IMR-90 (cell line): ENCODE measurements at regions not wholly inside any gene's neighbourhood (a gene's known extent, or its start where the extent isn't known, plus 50 kb on each side); places are given as distances from the start of the nearest gene placed in this dataset.

Experiments
- ATAC-seq: fragments of 200-7000 bp; cut with Tn5 transposase; 2 replicates; pipeline ENCODE4 v1.9.1; 2020; ENCODE audit warnings: low read depth, mild to moderate bottlenecking, moderate library complexity
- BruUV-seq: library from RNA; stranded (reverse); fragments of 400-500 nt; replicated peaks from 2 replicates; lab custom pipeline; 2021; lab: Mats Ljungman, UMichigan
- CTCF ChIA-PET: fragments of 300-600 bp; formaldehyde crosslinking; extraction: SDS; loops from one replicate; lab custom pipeline; 2021; ENCODE audit warnings: antibody characterized with exemption; lab: Yijun Ruan, JAX
- POLR2A ChIA-PET: fragments of 300-600 bp; sonication (Branson Sonifier 250); formaldehyde crosslinking; loops from one replicate; lab custom pipeline; 2022; ENCODE audit warnings: antibody characterized with exemption; ENCODE audit not compliant: unreplicated experiment; lab: Charles Lee
- DNase-seq: peaks from one replicate; pipeline ENCODE4 v3.0.0; 2013
- H2AFZ ChIP-seq: replicated peaks from 2 replicates; pipeline ENCODE3; 2013; ENCODE audit warnings: low read length, mild to moderate bottlenecking; ENCODE audit not compliant: poor library complexity
- H2AK5ac ChIP-seq: 2 replicates; pipeline ENCODE4 v1.6.1; 2013; ENCODE audit warnings: low read depth, low read length, inconsistent platforms
- H2AK9ac ChIP-seq: replicated peaks from 2 replicates; pipeline ENCODE3; 2013; ENCODE audit warnings: mild to moderate bottlenecking, low read depth, low read length, moderate library complexity; ENCODE audit not compliant: poor library complexity
- H2BK120ac ChIP-seq: 2 replicates; pipeline ENCODE4 v1.6.1; 2013; ENCODE audit warnings: low read depth, low read length, inconsistent platforms
- H2BK15ac ChIP-seq: 3 replicates; pipeline ENCODE4 v1.6.1; 2013; ENCODE audit warnings: low read depth, low read length, inconsistent platforms
- H2BK20ac ChIP-seq: 2 replicates; pipeline ENCODE4 v1.6.1; 2013; ENCODE audit warnings: low read depth, mild to moderate bottlenecking, inconsistent platforms, low read length, moderate library complexity
- H2BK5ac ChIP-seq: 2 replicates; pipeline ENCODE4 v1.6.1; 2013; ENCODE audit warnings: mild to moderate bottlenecking, low read depth, low read length, inconsistent platforms; ENCODE audit not compliant: poor library complexity, severe bottlenecking
- H3K14ac ChIP-seq: replicated peaks from 2 replicates; pipeline ENCODE4 v1.6.1; 2013; ENCODE audit warnings: low read depth, low read length, inconsistent platforms
- H3K18ac ChIP-seq: 2 replicates; pipeline ENCODE4 v1.6.1; 2013; ENCODE audit warnings: low read depth, low read length, control low read depth
- H3K23ac ChIP-seq: 2 replicates; pipeline ENCODE4 v1.6.1; 2013; ENCODE audit warnings: low read depth, low read length, inconsistent platforms
- H3K27ac ChIP-seq: 2 replicates; pipeline ENCODE4 v1.5.1; 2013; ENCODE audit warnings: mild to moderate bottlenecking, control low read depth, low read length; ENCODE audit not compliant: insufficient read depth
- H3K27me3 ChIP-seq: 2 replicates; pipeline ENCODE4 v1.6.1; 2013; ENCODE audit warnings: low read length; ENCODE audit not compliant: control insufficient read depth, insufficient read depth
- H3K36me3 ChIP-seq: 2 replicates; pipeline ENCODE4 v1.6.1; 2013; ENCODE audit warnings: low read length, mixed read lengths; ENCODE audit not compliant: control insufficient read depth, insufficient read depth
- H3K4ac ChIP-seq: 2 replicates; pipeline ENCODE4 v1.6.1; 2013; ENCODE audit warnings: low read depth, low read length, inconsistent platforms
- H3K4me1 ChIP-seq: 2 replicates; pipeline ENCODE4 v1.6.1; 2013; ENCODE audit warnings: low read length, mixed read lengths; ENCODE audit not compliant: control insufficient read depth, insufficient read depth
- H3K4me2 ChIP-seq: 2 replicates; pipeline ENCODE4 v1.6.1; 2013; ENCODE audit warnings: low read depth, mild to moderate bottlenecking, control low read depth, low read length, moderate library complexity
- H3K4me3 ChIP-seq: 2 replicates; pipeline ENCODE4 v1.5.1; 2013; ENCODE audit warnings: low read depth, mild to moderate bottlenecking, control low read depth, low read length, moderate library complexity; ENCODE audit not compliant: insufficient read depth
- H3K56ac ChIP-seq: 2 replicates; pipeline ENCODE4 v1.6.1; 2013; ENCODE audit warnings: low read length, inconsistent platforms; ENCODE audit not compliant: insufficient read depth; ENCODE audit errors: extremely low read depth
- H3K79me1 ChIP-seq, 2 experiments: 2 replicates each; pipeline ENCODE4 v1.6.1; 2013; ENCODE audit warnings: low read length in 2 of 2, inconsistent platforms in 1 of 2, low read depth in 1 of 2
- H3K9ac ChIP-seq: 2 replicates; pipeline ENCODE4 v1.6.1; 2013; ENCODE audit warnings: low read depth, low read length, control low read depth
- H3K9me1 ChIP-seq: 2 replicates; pipeline ENCODE4 v1.6.1; 2013; ENCODE audit warnings: low read length, inconsistent platforms; ENCODE audit not compliant: insufficient read depth
- H3K9me3 ChIP-seq: 2 replicates; pipeline ENCODE4 v1.6.1; 2013; ENCODE audit warnings: low read length; ENCODE audit not compliant: control insufficient read depth, insufficient read depth
- H4K20me1 ChIP-seq: 2 replicates; pipeline ENCODE4 v1.6.1; 2013; ENCODE audit warnings: low read length, inconsistent platforms; ENCODE audit not compliant: insufficient read depth
- H4K5ac ChIP-seq: 2 replicates; pipeline ENCODE4 v1.6.1; 2013; ENCODE audit warnings: mild to moderate bottlenecking, low read depth, low read length, control low read depth
- H4K8ac ChIP-seq, 2 experiments: 2 replicates each; pipeline ENCODE4 v1.6.1; 2013; ENCODE audit warnings: low read depth in 2 of 2, low read length in 2 of 2, control low read depth in 1 of 2, inconsistent platforms in 1 of 2
- H4K91ac ChIP-seq: 2 replicates; pipeline ENCODE4 v1.6.1; 2013; ENCODE audit warnings: low read depth, low read length, inconsistent platforms; ENCODE audit not compliant: insufficient read depth
- BHLHE40 ChIP-seq: fragments of 150-350 bp; IDR thresholded peaks from 2 replicates; pipeline ENCODE4 v1.6.1; 2016; ENCODE audit warnings: mild to moderate bottlenecking, low read depth, low read length
- CEBPB ChIP-seq: IDR thresholded peaks from 2 replicates; pipeline ENCODE4 v1.6.1; 2012; ENCODE audit warnings: low read depth, low read length, improper control_type of control experiment
- MAZ ChIP-seq: IDR thresholded peaks from 2 replicates; pipeline ENCODE4 v1.6.1; 2012; ENCODE audit warnings: low read depth, mild to moderate bottlenecking, low read length, improper control_type of control experiment, moderate library complexity, borderline replicate concordance
- POLR2A ChIP-seq: IDR thresholded peaks from 2 replicates; pipeline ENCODE4 v1.6.1; 2012; ENCODE audit warnings: mild to moderate bottlenecking, low read depth, low read length
- WGBS, 2 experiments: methylation state at CpG; one replicate each; pipeline versions ENCODE4 v1.1.5 to v1.1.7; 2013; ENCODE audit warnings: missing lambda C conversion rate in 2 of 2; ENCODE audit not compliant: insufficient read length in 1 of 2; ENCODE audit errors: extremely low coverage in 2 of 2; 5-methylcytosine and 5-hydroxymethylcytosine counted together
- dilution Hi-C: fragments of 300-500 bp; cut with HindIII; formaldehyde crosslinking; loops from one replicate; pipeline ENCODE4 v1.14.3; 2018; ENCODE audit warnings: low sequenced_read_pairs; ENCODE audit not compliant: unreplicated experiment
- in situ Hi-C: fragments of 300-500 bp; cut with MboI; formaldehyde crosslinking; loops from 3 replicates; pipeline ENCODE4 v1.14.3; 2019; ENCODE audit warnings: low sequenced_read_pairs, inconsistent platforms, mixed read lengths
- intact Hi-C: fragments of 100-400 bp; cut with micrococcal nuclease; formaldehyde crosslinking; loops from 2 replicates; pipeline ENCODE4 v1.10.0; 2022

DNA sequence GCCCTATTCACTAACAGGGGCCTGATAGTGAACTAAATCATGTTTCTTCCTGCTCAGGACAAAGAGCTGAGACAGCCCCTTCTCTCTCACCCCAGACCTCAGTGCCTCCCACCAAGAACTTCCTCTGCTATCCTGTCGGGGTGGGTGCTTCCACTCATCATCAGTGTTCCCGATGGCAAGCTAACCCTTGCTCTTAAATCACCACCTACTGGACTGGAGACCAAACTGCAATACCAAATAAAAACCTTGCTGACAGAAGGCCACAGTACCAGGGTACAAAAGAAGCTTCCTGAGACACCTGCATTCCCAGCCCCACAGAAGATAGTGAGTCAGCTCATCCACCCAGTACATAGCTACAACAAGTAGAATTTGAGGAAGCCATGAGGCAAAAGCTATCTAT, 799.5 kb downstream of the LTN1 start:
- Histone ChIP-seq H3K23ac (no peak overlapping the region), H3K56ac (no peak overlapping the region), H3K9me1 (no peaks in the 10 kb centered on the region), H3K14ac (no peak overlapping the region), H2BK20ac (0 out of 2 replicates have a peak overlapping the region, but pooled peaks have one; percentile 41), H2AFZ (no peak overlapping the region), H3K4ac (no peak overlapping the region), H3K4me3 (no peak overlapping the region), H4K8ac (no peak overlapping the region), H3K79me1 (no peaks in the 10 kb centered on the region), H3K4me1 (no peaks in the 10 kb centered on the region), H3K4me2 (no peak overlapping the region), H4K91ac (no peak overlapping the region; the same call in 1 of the 2 replicates), H3K36me3 (no peaks in the 10 kb centered on the region), H3K9me3 (no peaks in the 10 kb centered on the region), H2AK5ac (no peak overlapping the region), H4K5ac (no peak overlapping the region), H2BK15ac (no peak overlapping the region), H2AK9ac (no peak overlapping the region), H2BK5ac (no peak overlapping the region), H3K27me3 (no peaks in the 10 kb centered on the region), H3K18ac (no peak overlapping the region), H2BK120ac (no peak overlapping the region; the same call in 1 of the 2 replicates), H4K20me1 (no peaks in the 10 kb centered on the region), H3K9ac (no peak overlapping the region), H3K27ac (no peak overlapping the region)
- ChIA-PET POLR2A (no interaction called here), CTCF (interaction anchor here (0.7 kb wide), 1 partner anchor 12 kb away, joined by 3 read pairs; no protein-coding TSS in a partner anchor)
- no peak for DNase-seq
- TF ChIP-seq MAZ, result no peak
- no peak for TF ChIP-seq POLR2A
- no peak for TF ChIP-seq BHLHE40
- no peak for TF ChIP-seq CEBPB
- intact Hi-C loops, result no loop called here
- 80% methylated on average over 1 of the region's 2 CpGs; no CpG with 5 or more reads in 1 of the 2 experiments for WGBS, 2 experiments
- in situ Hi-C loops, result no loop called here
- dilution Hi-C loops, result no loop called here
- no TSS peak for BruUV-seq
- no peak for ATAC-seq
